ENCODE measurements at regions not wholly inside any gene's neighbourhood (a gene's known extent, or its start where the extent isn't known, plus 50 kb on each side); places are given as distances from the start of the nearest gene placed in this dataset.

GRCh38 chr17:63086483-63087185 lies 120.6 kb downstream of the TANC2 start:
- no peak for TF ChIP-seq EP300 (IDR thresholded peaks at IDR 0.05; ENCODE audit: borderline replicate concordance)
- TF ChIP-seq TAF1 (IDR thresholded peaks at IDR 0.05; ENCODE audit: low read depth): no peak
- no peak for TF ChIP-seq YY1 (IDR thresholded peaks at IDR 0.05; ENCODE audit: low read depth)
- TF ChIP-seq MAX (IDR thresholded peaks at IDR 0.05): no peak
- TF ChIP-seq TCF12 (IDR thresholded peaks at IDR 0.05; ENCODE audit: low read depth): no peak
- TF ChIP-seq, protein P1, sequence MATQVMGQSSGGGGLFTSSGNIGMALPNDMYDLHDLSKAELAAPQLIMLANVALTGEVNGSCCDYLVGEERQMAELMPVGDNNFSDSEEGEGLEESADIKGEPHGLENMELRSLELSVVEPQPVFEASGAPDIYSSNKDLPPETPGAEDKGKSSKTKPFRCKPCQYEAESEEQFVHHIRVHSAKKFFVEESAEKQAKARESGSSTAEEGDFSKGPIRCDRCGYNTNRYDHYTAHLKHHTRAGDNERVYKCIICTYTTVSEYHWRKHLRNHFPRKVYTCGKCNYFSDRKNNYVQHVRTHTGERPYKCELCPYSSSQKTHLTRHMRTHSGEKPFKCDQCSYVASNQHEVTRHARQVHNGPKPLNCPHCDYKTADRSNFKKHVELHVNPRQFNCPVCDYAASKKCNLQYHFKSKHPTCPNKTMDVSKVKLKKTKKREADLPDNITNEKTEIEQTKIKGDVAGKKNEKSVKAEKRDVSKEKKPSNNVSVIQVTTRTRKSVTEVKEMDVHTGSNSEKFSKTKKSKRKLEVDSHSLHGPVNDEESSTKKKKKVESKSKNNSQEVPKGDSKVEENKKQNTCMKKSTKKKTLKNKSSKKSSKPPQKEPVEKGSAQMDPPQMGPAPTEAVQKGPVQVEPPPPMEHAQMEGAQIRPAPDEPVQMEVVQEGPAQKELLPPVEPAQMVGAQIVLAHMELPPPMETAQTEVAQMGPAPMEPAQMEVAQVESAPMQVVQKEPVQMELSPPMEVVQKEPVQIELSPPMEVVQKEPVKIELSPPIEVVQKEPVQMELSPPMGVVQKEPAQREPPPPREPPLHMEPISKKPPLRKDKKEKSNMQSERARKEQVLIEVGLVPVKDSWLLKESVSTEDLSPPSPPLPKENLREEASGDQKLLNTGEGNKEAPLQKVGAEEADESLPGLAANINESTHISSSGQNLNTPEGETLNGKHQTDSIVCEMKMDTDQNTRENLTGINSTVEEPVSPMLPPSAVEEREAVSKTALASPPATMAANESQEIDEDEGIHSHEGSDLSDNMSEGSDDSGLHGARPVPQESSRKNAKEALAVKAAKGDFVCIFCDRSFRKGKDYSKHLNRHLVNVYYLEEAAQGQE (IDR thresholded peaks at IDR 0.05; ENCODE audit: low read depth): no peak
- no peak for TF ChIP-seq RAD21 (IDR thresholded peaks at IDR 0.05; ENCODE audit: low read depth)
- no peak for TF ChIP-seq CREB1 (IDR thresholded peaks at IDR 0.05; ENCODE audit: low read depth)
- TF ChIP-seq CEBPB (IDR thresholded peaks at IDR 0.05): no peak
- no peak for TF ChIP-seq EGR1 (IDR thresholded peaks at IDR 0.05)
